CD4-positive, alpha-beta memory T cell (primary cell): ENCODE measurements at regions not wholly inside any gene's neighbourhood (a gene's known extent, or its start where the extent isn't known, plus 50 kb on each side); places are given as distances from the start of the nearest gene placed in this dataset.
"Not testable (repeated sequence)": the region's sequence is repeated elsewhere in the genome, so short reads cannot be mapped to it uniquely, and the experiment has no call there.

ENCODE experiments used
- CTCF ChIA-PET: fragments of 350-600 bp; sonication (Branson Sonifier 250); formaldehyde crosslinking; loops from one replicate; lab custom pipeline; 2021; ENCODE audit warnings: inconsistent platforms; ENCODE audit not compliant: partially characterized antibody; lab: Charles Lee
- POLR2A ChIA-PET: fragments of 350-600 bp; sonication (Branson Sonifier 250); formaldehyde crosslinking; loops from one replicate; lab custom pipeline; 2021; ENCODE audit not compliant: partially characterized antibody; lab: Charles Lee
- DNase-seq, 5 donors: peaks; one replicate each; pipeline versions ENCODE4 v3.0.0 to v3.0.0-alpha.2; 2020 to 2022; ENCODE audit warnings: mixed read lengths in 1 of 5
- H3K27ac ChIP-seq: one replicate; pipeline ENCODE4 v1.7.0; 2013; ENCODE audit warnings: low read depth, low read length
- H3K27me3 ChIP-seq: 2 replicates; pipeline ENCODE4 v1.7.0; 2013; ENCODE audit warnings: mild to moderate bottlenecking, low read length, moderate library complexity; ENCODE audit not compliant: insufficient read depth
- H3K36me3 ChIP-seq: 2 replicates; pipeline ENCODE4 v1.7.0; 2013; ENCODE audit warnings: mild to moderate bottlenecking, low read length, moderate library complexity; ENCODE audit not compliant: insufficient read depth
- H3K4me1 ChIP-seq: 2 replicates; pipeline ENCODE4 v1.7.0; 2013; ENCODE audit warnings: mild to moderate bottlenecking, low read length, moderate library complexity; ENCODE audit not compliant: insufficient read depth
- H3K4me3 ChIP-seq, 2 donors: one replicate each; pipeline ENCODE4 v1.7.0; 2013; ENCODE audit warnings: low read length in 2 of 2, mild to moderate bottlenecking in 1 of 2
- H3K9me3 ChIP-seq, 2 donors: one replicate each; pipeline ENCODE4 v1.7.0; 2013; ENCODE audit warnings: low read length in 2 of 2, control low read depth in 1 of 2; ENCODE audit not compliant: control insufficient read depth in 1 of 2
- H3K27ac Mint-ChIP-seq, 7 donors: one replicate each; pipeline ENCODE4 v1.8.0; 2020 to 2021; ENCODE audit warnings: mixed read lengths in 7 of 7, mild to moderate bottlenecking in 6 of 7, inconsistent platforms in 3 of 7, moderate library complexity in 3 of 7
- H3K27me3 Mint-ChIP-seq, 2 donors: one replicate each; pipeline ENCODE4 v1.8.0; 2020 to 2021; ENCODE audit warnings: mixed read lengths in 2 of 2
- H3K36me3 Mint-ChIP-seq, 2 donors: one replicate each; pipeline ENCODE4 v1.8.0; 2020 to 2021; ENCODE audit warnings: mixed read lengths in 2 of 2, inconsistent platforms in 1 of 2, mild to moderate bottlenecking in 1 of 2
- H3K4me1 Mint-ChIP-seq, 4 donors: one replicate each; pipeline ENCODE4 v1.8.0; 2020 to 2021; ENCODE audit warnings: mixed read lengths in 4 of 4, mild to moderate bottlenecking in 1 of 4
- H3K4me3 Mint-ChIP-seq, 8 donors: one replicate each; pipeline ENCODE4 v1.8.0; 2020 to 2021; ENCODE audit warnings: mixed read lengths in 8 of 8, mild to moderate bottlenecking in 7 of 8, moderate library complexity in 6 of 8, inconsistent platforms in 3 of 8
- H3K9me3 Mint-ChIP-seq, 8 donors: one replicate each; pipeline ENCODE4 v1.8.0; 2020 to 2021; ENCODE audit warnings: mixed read lengths in 8 of 8, mild to moderate bottlenecking in 5 of 8, inconsistent platforms in 3 of 8, moderate library complexity in 1 of 8
- intact Hi-C: fragments of 100-400 bp; cut with micrococcal nuclease; formaldehyde crosslinking; loops from one replicate; pipeline ENCODE4 v1.15.1; 2023

DNA sequence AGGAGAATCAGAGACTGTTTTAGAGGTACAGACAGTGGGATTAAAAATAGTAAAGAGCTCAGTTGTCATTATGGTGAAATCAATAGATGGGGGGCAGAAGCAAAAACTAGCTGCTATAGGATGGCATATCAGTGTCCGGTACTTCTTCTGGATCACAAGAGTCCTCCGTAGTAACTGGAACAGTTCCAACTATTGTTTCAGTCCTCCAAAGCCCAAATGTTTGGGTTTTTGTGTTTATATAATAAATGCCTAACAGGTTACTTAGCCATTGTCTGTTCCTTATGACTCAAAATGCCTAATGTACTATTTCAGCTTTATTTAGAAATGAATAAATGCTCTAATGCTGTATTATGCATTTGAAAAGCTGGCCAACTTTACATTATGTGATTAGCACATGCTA lies 401.2 kb downstream of the PTH2R start:
- intact Hi-C loops = no loop called here
- POLR2A ChIA-PET = no interaction called here
- Histone ChIP-seq H3K9me3 (no peaks in the 10 kb centered on the region), H3K4me1 (no peaks in the 10 kb centered on the region), H3K4me3 (no peak overlapping the region), H3K27ac (no peak overlapping the region), H3K27me3 (no peaks in the 10 kb centered on the region), H3K36me3 (no peaks in the 10 kb centered on the region)
- Mint-ChIP-seq H3K9me3 (peaks cover 0 to 6% (median 1%) of the 10 kb centered on the region in 8 donors), H3K4me1 (no peaks in the 10 kb centered on the region), H3K36me3 (no peaks in the 10 kb centered on the region), H3K27me3 (no peaks in the 10 kb centered on the region), H3K4me3 (no peak overlapping the region), H3K27ac (no peak overlapping the region)
- no peak for DNase-seq
- CTCF ChIA-PET = no interaction called here

- POLR2A ChIA-PET, H3K36me3 Mint-ChIP-seq, H3K9me3 Mint-ChIP-seq, H3K27me3 ChIP-seq, H3K4me3 ChIP-seq, H3K4me3 Mint-ChIP-seq, DNase-seq, H3K36me3 ChIP-seq, H3K9me3 ChIP-seq, CTCF ChIA-PET, H3K4me1 Mint-ChIP-seq, intact Hi-C loops, H3K27ac ChIP-seq, H3K4me1 ChIP-seq, H3K27ac Mint-ChIP-seq, H3K27me3 Mint-ChIP-seq: not testable (repeated sequence)
Measured at GRCh38 chr2:208811885-208812284, 405.3 kb downstream of the PTH2R start.

GRCh38 chr2:208819190-208819589 lies 412.6 kb downstream of the PTH2R start:
- no peaks in the 10 kb centered on the region for H3K27me3 ChIP-seq
- Mint-ChIP-seq H3K27me3 (no peaks in the 10 kb centered on the region), H3K9me3 (peaks cover 0 to 5% (median under 1%) of the 10 kb centered on the region in 8 donors), H3K4me1 (no peaks in the 10 kb centered on the region), H3K27ac (no peak overlapping the region), H3K4me3 (no peak overlapping the region), H3K36me3 (no peaks in the 10 kb centered on the region)
- no peaks in the 10 kb centered on the region for H3K36me3 ChIP-seq
- no peaks in the 10 kb centered on the region for H3K9me3 ChIP-seq
- H3K4me1 ChIP-seq = no peaks in the 10 kb centered on the region
- ChIA-PET POLR2A (no interaction called here), CTCF (no interaction called here)
- intact Hi-C loops = no loop called here
- no peak for DNase-seq
- H3K27ac ChIP-seq = no peak overlapping the region
- no peak overlapping the region for H3K4me3 ChIP-seq

GRCh38 chr2:208820014-208820688 lies 413.6 kb downstream of the PTH2R start:
- POLR2A ChIA-PET = no interaction called here
- Histone ChIP-seq H3K27me3 (no peaks in the 10 kb centered on the region), H3K27ac (no peak overlapping the region), H3K9me3 (no peaks in the 10 kb centered on the region), H3K4me3 (no peak overlapping the region), H3K4me1 (no peaks in the 10 kb centered on the region), H3K36me3 (no peaks in the 10 kb centered on the region)
- CTCF ChIA-PET = no interaction called here
- no peak overlapping the region for H3K4me3 Mint-ChIP-seq
- intact Hi-C loops = no loop called here
- DNase-seq = no peak
- no peak overlapping the region for H3K27ac Mint-ChIP-seq
- H3K36me3 Mint-ChIP-seq = no peaks in the 10 kb centered on the region
- peaks cover 0 to 5% (median under 1%) of the 10 kb centered on the region in 8 donors for H3K9me3 Mint-ChIP-seq
- H3K27me3 Mint-ChIP-seq = no peaks in the 10 kb centered on the region
- H3K4me1 Mint-ChIP-seq = no peaks in the 10 kb centered on the region

DNA sequence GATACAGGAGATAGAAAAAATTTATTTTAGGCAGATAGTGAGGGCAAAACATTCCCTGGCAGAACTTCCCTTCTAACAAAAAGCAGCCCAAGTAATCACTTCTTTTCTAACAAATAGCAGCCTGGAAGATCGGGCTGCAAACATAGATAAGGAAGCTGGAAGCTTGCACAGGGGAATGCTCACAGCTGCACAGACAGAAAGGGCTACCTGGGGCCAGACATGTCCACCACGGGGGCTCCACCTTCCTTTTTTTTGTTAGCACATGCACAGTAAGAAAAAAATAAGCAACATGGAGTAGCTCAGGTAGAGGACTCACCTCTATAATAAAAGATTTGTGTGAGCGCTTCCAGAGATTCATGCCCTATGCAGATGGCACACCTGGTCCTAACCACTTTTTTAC lies 420.5 kb downstream of the PTH2R start:
- Histone ChIP-seq H3K9me3 (no peaks in the 10 kb centered on the region), H3K27ac (no peak overlapping the region), H3K27me3 (no peaks in the 10 kb centered on the region), H3K4me3 (no peak overlapping the region), H3K36me3 (no peaks in the 10 kb centered on the region), H3K4me1 (no peaks in the 10 kb centered on the region)
- H3K9me3 Mint-ChIP-seq = peaks cover 2 to 17% (median 7%) of the 10 kb centered on the region in 8 donors
- H3K27ac Mint-ChIP-seq = no peak overlapping the region
- H3K4me1 Mint-ChIP-seq = no peaks in the 10 kb centered on the region
- H3K27me3 Mint-ChIP-seq = no peaks in the 10 kb centered on the region
- DNase-seq = no peak
- intact Hi-C loops = no loop called here
- no peak overlapping the region for H3K4me3 Mint-ChIP-seq
- ChIA-PET POLR2A (no interaction called here), CTCF (no interaction called here)
- no peaks in the 10 kb centered on the region for H3K36me3 Mint-ChIP-seq

GRCh38 chr2:208827549-208828221 lies 421.1 kb downstream of the PTH2R start:
- Histone ChIP-seq H3K27me3 (no peaks in the 10 kb centered on the region), H3K4me3 (no peak overlapping the region), H3K27ac (no peak overlapping the region), H3K9me3 (no peaks in the 10 kb centered on the region), H3K36me3 (no peaks in the 10 kb centered on the region), H3K4me1 (no peaks in the 10 kb centered on the region)
- Mint-ChIP-seq H3K4me3 (no peak overlapping the region), H3K27me3 (no peaks in the 10 kb centered on the region), H3K9me3 (peaks cover 2 to 17% (median 8%) of the 10 kb centered on the region in 8 donors), H3K36me3 (no peaks in the 10 kb centered on the region), H3K4me1 (no peaks in the 10 kb centered on the region), H3K27ac (no peak overlapping the region)
- intact Hi-C loops = no loop called here
- POLR2A ChIA-PET = no interaction called here
- CTCF ChIA-PET = no interaction called here
- no peak for DNase-seq

GRCh38 chr2:208830203-208830602 lies 423.6 kb downstream of the PTH2R start:
- Histone ChIP-seq H3K4me1 (no peaks in the 10 kb centered on the region), H3K36me3 (no peaks in the 10 kb centered on the region), H3K9me3 (no peaks in the 10 kb centered on the region), H3K27ac (no peak overlapping the region), H3K4me3 (no peak overlapping the region), H3K27me3 (no peaks in the 10 kb centered on the region)
- DNase-seq = no peak
- no peak overlapping the region for H3K4me3 Mint-ChIP-seq
- H3K27me3 Mint-ChIP-seq = no peaks in the 10 kb centered on the region
- no peak overlapping the region for H3K27ac Mint-ChIP-seq
- H3K36me3 Mint-ChIP-seq = no peaks in the 10 kb centered on the region
- no peaks in the 10 kb centered on the region for H3K4me1 Mint-ChIP-seq
- peaks cover 0 to 25% (median 8%) of the 10 kb centered on the region in 8 donors for H3K9me3 Mint-ChIP-seq
- intact Hi-C loops = no loop called here
- POLR2A ChIA-PET = no interaction called here
- CTCF ChIA-PET = no interaction called here
